GM19238 (cell line): ENCODE measurements at regions not wholly inside any gene's neighbourhood (a gene's known extent, or its start where the extent isn't known, plus 50 kb on each side); places are given as distances from the start of the nearest gene placed in this dataset.
"Not testable (repeated sequence)": the region's sequence is repeated elsewhere in the genome, so short reads cannot be mapped to it uniquely, and the experiment has no call there.

Experiments used
- DNase-seq: peaks from one replicate; pipeline ENCODE4 v3.0.0; 2011; ENCODE audit warnings: low spot score; ENCODE audit not compliant: insufficient read length

GRCh38 chr6:142016666-142017065 lies 116.1 kb upstream of the GJE1 start:
- not testable (repeated sequence) for DNase-seq

GRCh38 chr6:142015463-142015862 lies 117.3 kb upstream of the GJE1 start:
- not testable (repeated sequence) for DNase-seq

GRCh38 chr6:142015011-142015410 lies 117.7 kb upstream of the GJE1 start:
- DNase-seq = no peak

- no peak for DNase-seq
Measured at GRCh38 chr6:142014515-142014914, 118.2 kb upstream of the GJE1 start.

GRCh38 chr6:142013875-142014495 lies 118.7 kb upstream of the GJE1 start:
- no peak for DNase-seq

- DNase-seq = no peak
Measured at GRCh38 chr6:142013287-142013686, 119.4 kb upstream of the GJE1 start.

- no peak for DNase-seq
Measured at GRCh38 chr6:142011775-142012174, 121.0 kb upstream of the GJE1 start.

- no peak for DNase-seq
Measured at GRCh38 chr6:142011156-142011555, 121.6 kb upstream of the GJE1 start.

GRCh38 chr6:142009647-142010046 lies 123.1 kb upstream of the GJE1 start:
- no peak for DNase-seq

- DNase-seq = no peak
Measured at GRCh38 chr6:142008781-142009180, 123.9 kb upstream of the GJE1 start.

GRCh38 chr6:142008016-142008735 lies 124.5 kb upstream of the GJE1 start:
- DNase-seq = no peak

GRCh38 chr6:142005021-142005420 lies 127.7 kb upstream of the GJE1 start:
- DNase-seq = no peak

GRCh38 chr6:142002825-142003405 lies 129.8 kb upstream of the GJE1 start:
- DNase-seq = no peak

GRCh38 chr6:141996823-141997222 lies 135.9 kb upstream of the GJE1 start:
- DNase-seq = no peak

GRCh38 chr6:141992109-141992508 lies 140.6 kb upstream of the GJE1 start:
- DNase-seq = no peak

- no peak for DNase-seq
Measured at GRCh38 chr6:141990840-141991239, 141.9 kb upstream of the GJE1 start.

GRCh38 chr6:141989706-141989959 lies 143.1 kb upstream of the GJE1 start:
- DNase-seq = no peak

GRCh38 chr6:141988954-141989705 lies 143.6 kb upstream of the GJE1 start:
- peak; percentile 7 for DNase-seq

GRCh38 chr6:141988327-141988726 lies 144.4 kb upstream of the GJE1 start:
- no peak for DNase-seq

GRCh38 chr6:141986457-141986856 lies 146.3 kb upstream of the GJE1 start:
- DNase-seq = no peak

GRCh38 chr6:141981190-141981589 lies 151.5 kb upstream of the GJE1 start:
- DNase-seq = no peak

GRCh38 chr6:141977782-141978181 lies 154.9 kb upstream of the GJE1 start:
- DNase-seq = no peak
